ENCODE measurements at regions not wholly inside any gene's neighbourhood (a gene's known extent, or its start where the extent isn't known, plus 50 kb on each side); places are given as distances from the start of the nearest gene placed in this dataset.

DNA sequence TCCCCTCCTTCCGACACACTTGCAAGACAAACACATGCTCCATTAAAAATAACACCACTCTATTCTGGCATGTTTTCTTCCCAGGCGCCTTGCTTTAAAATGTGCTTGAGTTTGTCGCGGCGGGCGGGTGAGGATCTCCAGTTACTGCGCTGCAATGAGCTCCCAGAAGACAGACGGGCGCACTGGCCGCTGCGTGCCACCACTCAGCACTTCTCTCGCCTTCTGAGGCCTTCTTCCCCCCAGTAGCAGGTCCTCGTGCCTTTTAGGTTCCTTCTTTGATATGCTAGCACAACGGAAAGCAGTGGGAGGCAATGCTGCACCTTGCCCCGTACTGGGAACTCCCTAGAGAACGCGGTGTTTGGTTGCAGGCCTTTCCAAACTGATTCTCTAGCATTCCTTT is 279.5 kb upstream of the NR5A2 start:
- TF ChIP-seq, protein P1, sequence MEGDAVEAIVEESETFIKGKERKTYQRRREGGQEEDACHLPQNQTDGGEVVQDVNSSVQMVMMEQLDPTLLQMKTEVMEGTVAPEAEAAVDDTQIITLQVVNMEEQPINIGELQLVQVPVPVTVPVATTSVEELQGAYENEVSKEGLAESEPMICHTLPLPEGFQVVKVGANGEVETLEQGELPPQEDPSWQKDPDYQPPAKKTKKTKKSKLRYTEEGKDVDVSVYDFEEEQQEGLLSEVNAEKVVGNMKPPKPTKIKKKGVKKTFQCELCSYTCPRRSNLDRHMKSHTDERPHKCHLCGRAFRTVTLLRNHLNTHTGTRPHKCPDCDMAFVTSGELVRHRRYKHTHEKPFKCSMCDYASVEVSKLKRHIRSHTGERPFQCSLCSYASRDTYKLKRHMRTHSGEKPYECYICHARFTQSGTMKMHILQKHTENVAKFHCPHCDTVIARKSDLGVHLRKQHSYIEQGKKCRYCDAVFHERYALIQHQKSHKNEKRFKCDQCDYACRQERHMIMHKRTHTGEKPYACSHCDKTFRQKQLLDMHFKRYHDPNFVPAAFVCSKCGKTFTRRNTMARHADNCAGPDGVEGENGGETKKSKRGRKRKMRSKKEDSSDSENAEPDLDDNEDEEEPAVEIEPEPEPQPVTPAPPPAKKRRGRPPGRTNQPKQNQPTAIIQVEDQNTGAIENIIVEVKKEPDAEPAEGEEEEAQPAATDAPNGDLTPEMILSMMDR (IDR thresholded peaks at IDR 0.05; ENCODE audit: low read depth, low read length), result no peak
- no peak for TF ChIP-seq EZH2phosphoT487 (IDR thresholded peaks at IDR 0.05; ENCODE audit: low read depth)

Measured in OCI-LY3 (cell line).